GM18861 (cell line): ENCODE measurements at regions not wholly inside any gene's neighbourhood (a gene's known extent, or its start where the extent isn't known, plus 50 kb on each side); places are given as distances from the start of the nearest gene placed in this dataset.

ENCODE experiments used
- ATAC-seq: cut with Tn5 transposase; IDR thresholded peaks from one replicate; pipeline ENCODE4 v1.9.1; 2021; ENCODE audit not compliant: unreplicated experiment

GRCh38 chr7:22008087-22008486 is 62.4 kb upstream of the CDCA7L start:
- no peak for ATAC-seq

GRCh38 chr7:22005151-22005550 is 59.5 kb upstream of the CDCA7L start:
- ATAC-seq: no peak

- no peak for ATAC-seq
These were observed 57.0 kb upstream of the CDCA7L start for GRCh38 chr7:22002726-22003125.

GRCh38 chr7:22001345-22002004 is 55.8 kb upstream of the CDCA7L start:
- no peak for ATAC-seq

- ATAC-seq: no peak
These were observed 54.2 kb upstream of the CDCA7L start for GRCh38 chr7:21999896-22000295.

DNA sequence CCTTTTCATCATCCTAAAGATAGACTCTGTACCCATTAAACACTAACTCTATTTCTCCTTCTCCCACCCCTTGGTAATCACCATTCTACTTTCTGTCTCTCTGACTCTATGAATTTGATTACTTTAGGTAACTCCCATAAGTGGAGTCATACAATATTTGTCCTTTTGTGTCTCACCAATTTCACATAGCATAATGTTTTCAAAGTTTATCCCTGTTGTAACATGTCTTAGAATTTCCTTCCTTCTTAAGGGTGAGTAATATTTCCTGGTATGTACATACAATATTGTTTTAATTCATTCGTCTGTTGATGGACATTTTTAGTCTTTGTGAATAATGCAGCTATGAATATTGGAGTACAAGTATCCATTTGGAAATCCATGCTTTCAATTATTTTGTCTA is 50.9 kb upstream of the CDCA7L start:
- ATAC-seq: no peak
